SK-N-MC (cell line): ENCODE measurements at regions not wholly inside any gene's neighbourhood (a gene's known extent, or its start where the extent isn't known, plus 50 kb on each side); places are given as distances from the start of the nearest gene placed in this dataset.

Source experiments
- EZH2 ChIP-seq: fragments of 200-600 bp; sonication (generic); IDR thresholded peaks from one replicate; pipeline ENCODE4 v1.6.1; 2017; ENCODE audit warnings: antibody characterized with exemption
- FOXP2 ChIP-seq: optimal IDR thresholded peaks from 2 replicates; pipeline ENCODE3; 2011; ENCODE audit warnings: mild to moderate bottlenecking, moderate library complexity; ENCODE audit not compliant: insufficient read depth; ENCODE audit errors: extremely low read length, control extremely low read depth
- POLR2AphosphoS5 ChIP-seq: IDR thresholded peaks from 2 replicates; pipeline ENCODE4 v1.6.1; 2012; ENCODE audit warnings: mild to moderate bottlenecking, low read depth, low read length, borderline replicate concordance

GRCh38 chr12:47349137-47350061 lies 269.6 kb upstream of the AMIGO2 start:
- no peak for TF ChIP-seq POLR2AphosphoS5
- no peak for TF ChIP-seq EZH2
- no peak for TF ChIP-seq FOXP2
